Peyer's patch (tissue), 4 donors: ENCODE measurements at regions not wholly inside any gene's neighbourhood (a gene's known extent, or its start where the extent isn't known, plus 50 kb on each side); places are given as distances from the start of the nearest gene placed in this dataset.

Source experiments
- DNase-seq, 3 donors: peaks; one replicate each; pipeline ENCODE4 v3.0.0-alpha.2; 2017 to 2019
- H3K27ac ChIP-seq, 4 donors: fragments of 200-600 bp; sonication (generic); one replicate each; pipeline ENCODE4 v1.5.1; 2016 to 2019
- H3K27me3 ChIP-seq, 2 donors: fragments of 200-600 bp; sonication (generic); one replicate each; pipeline ENCODE4 v1.5.1; 2019
- H3K36me3 ChIP-seq, 3 donors: fragments of 200-600 bp; sonication (generic); one replicate each; pipeline ENCODE4 v1.5.1; 2016 to 2019
- H3K4me1 ChIP-seq, 4 donors: fragments of 200-600 bp; sonication (generic); one replicate each; pipeline ENCODE4 v1.5.1; 2016 to 2019
- H3K4me3 ChIP-seq, 4 donors: fragments of 200-600 bp; sonication (generic); 1 replicate in 3 of 4; 2 replicates in 1 of 4; pipeline ENCODE4 v1.5.1; 2016 to 2019; ENCODE audit warnings: mild to moderate bottlenecking in 1 of 4
- H3K9me3 ChIP-seq, 4 donors: fragments of 200-600 bp; sonication (generic); one replicate each; pipeline ENCODE4 v1.5.1; 2016 to 2019; ENCODE audit warnings: mild to moderate bottlenecking in 1 of 4
- CTCF ChIP-seq, 6 experiments: fragments of 450-650 bp in 4 of 6; fragments of 200-600 bp in 2 of 6; sonication (generic) in 1 of 6; IDR thresholded peaks; one replicate each; pipeline ENCODE4 v1.5.1; 2017 to 2019; ENCODE audit warnings: antibody characterized with exemption in 6 of 6, mild to moderate bottlenecking in 3 of 6, moderate library complexity in 1 of 6
- POLR2A ChIP-seq, 2 donors: fragments of 450-650 bp; IDR thresholded peaks; one replicate each; pipeline ENCODE4 v1.5.1; 2017; ENCODE audit warnings: antibody characterized with exemption in 2 of 2, mild to moderate bottlenecking in 2 of 2, moderate library complexity in 2 of 2

- H3K4me3 ChIP-seq: no peak overlapping the region
- H3K27ac ChIP-seq: no peak overlapping the region
- H3K4me1 ChIP-seq: no peaks in the 10 kb centered on the region
- H3K9me3 ChIP-seq: no peaks in the 10 kb centered on the region
- no peak for TF ChIP-seq CTCF (IDR thresholded peaks at IDR 0.05)
- no peak for TF ChIP-seq POLR2A (IDR thresholded peaks at IDR 0.05)
- no peak for DNase-seq
- no peaks in the 10 kb centered on the region for H3K27me3 ChIP-seq
- no peaks in the 10 kb centered on the region for H3K36me3 ChIP-seq
Measured at GRCh38 chr3:72494130-72494529, 354.1 kb downstream of the SHQ1 start.

- H3K4me1 ChIP-seq: peaks cover 0 to 7% (median under 1%) of the 10 kb centered on the region in 4 donors
- TF ChIP-seq POLR2A (IDR thresholded peaks at IDR 0.05) (no peak), CTCF (IDR thresholded peaks at IDR 0.05) (no peak)
- DNase-seq: peak in 1 of 3 donors; percentile 60
- no peaks in the 10 kb centered on the region for H3K27me3 ChIP-seq
- no peak overlapping the region for H3K27ac ChIP-seq
- no peaks in the 10 kb centered on the region for H3K9me3 ChIP-seq
- no peaks in the 10 kb centered on the region for H3K36me3 ChIP-seq
- H3K4me3 ChIP-seq: no peak overlapping the region
Measured at GRCh38 chr3:72492240-72492639, 356.0 kb downstream of the SHQ1 start.

GRCh38 chr3:72490688-72491435, 357.4 kb downstream of the SHQ1 start:
- Histone ChIP-seq H3K27ac (no peak overlapping the region), H3K9me3 (no peaks in the 10 kb centered on the region), H3K4me1 (peaks cover 0 to 10% (median 1%) of the 10 kb centered on the region in 4 donors), H3K36me3 (no peaks in the 10 kb centered on the region), H3K4me3 (no peak overlapping the region), H3K27me3 (no peaks in the 10 kb centered on the region)
- no peak for TF ChIP-seq POLR2A (IDR thresholded peaks at IDR 0.05)
- no peak for TF ChIP-seq CTCF (IDR thresholded peaks at IDR 0.05)
- no peak for DNase-seq

GRCh38 chr3:72489901-72490300, 358.3 kb downstream of the SHQ1 start:
- Histone ChIP-seq H3K36me3 (no peaks in the 10 kb centered on the region), H3K9me3 (peaks cover 0 to 3% (median 0%) of the 10 kb centered on the region in 4 donors), H3K4me1 (peaks cover 0 to 10% (median 1%) of the 10 kb centered on the region in 4 donors), H3K27me3 (no peaks in the 10 kb centered on the region), H3K4me3 (no peak overlapping the region), H3K27ac (no peak overlapping the region)
- no peak for DNase-seq
- no peak for TF ChIP-seq CTCF (IDR thresholded peaks at IDR 0.05)
- no peak for TF ChIP-seq POLR2A (IDR thresholded peaks at IDR 0.05)

DNA sequence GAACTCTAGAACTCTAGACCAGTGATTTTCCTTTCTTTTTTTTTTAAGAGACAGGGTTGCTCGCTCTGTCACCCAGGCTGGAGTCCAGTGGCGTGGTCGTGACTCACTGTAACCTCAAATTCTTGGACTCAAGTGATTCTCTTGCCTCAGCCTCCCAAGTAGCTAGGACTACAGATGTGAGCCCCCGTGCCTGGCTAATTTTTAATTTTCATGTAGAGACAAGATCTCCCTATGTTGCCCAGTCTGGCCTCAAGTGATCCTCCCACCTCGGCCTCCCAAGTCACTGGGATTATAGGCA, 359.6 kb downstream of the SHQ1 start:
- DNase-seq: no peak
- Histone ChIP-seq H3K27ac (peak overlapping the region in 1 of 4 donors; percentile 27), H3K4me1 (peaks cover 0 to 10% (median 1%) of the 10 kb centered on the region in 4 donors), H3K36me3 (no peaks in the 10 kb centered on the region), H3K4me3 (no peak overlapping the region), H3K9me3 (peaks cover 0 to 3% (median 0%) of the 10 kb centered on the region in 4 donors), H3K27me3 (no peaks in the 10 kb centered on the region)
- no peak for TF ChIP-seq CTCF (IDR thresholded peaks at IDR 0.05)
- no peak for TF ChIP-seq POLR2A (IDR thresholded peaks at IDR 0.05)
